Skeletal muscle tissue (tissue), 3 donors: ENCODE measurements at regions not wholly inside any gene's neighbourhood (a gene's known extent, or its start where the extent isn't known, plus 50 kb on each side); places are given as distances from the start of the nearest gene placed in this dataset.
"Not testable (repeated sequence)": the region's sequence is repeated elsewhere in the genome, so short reads cannot be mapped to it uniquely, and the experiment has no call there.

ENCODE experiments used
- H3K27ac ChIP-seq: one replicate; pipeline ENCODE4 v1.7.0; 2013; ENCODE audit warnings: mild to moderate bottlenecking, low read depth, low read length, inconsistent platforms
- H3K27me3 ChIP-seq, 3 donors: one replicate each; pipeline ENCODE4 v1.7.0; 2013; ENCODE audit warnings: low read length in 3 of 3; ENCODE audit not compliant: control insufficient read depth in 3 of 3, insufficient read depth in 3 of 3
- H3K36me3 ChIP-seq, 3 donors: one replicate each; pipeline ENCODE4 v1.7.0; 2013; ENCODE audit warnings: low read length in 3 of 3; ENCODE audit not compliant: control insufficient read depth in 3 of 3, insufficient read depth in 3 of 3
- H3K4me1 ChIP-seq, 3 donors: one replicate each; pipeline ENCODE4 v1.7.0; 2013; ENCODE audit warnings: low read length in 3 of 3, mild to moderate bottlenecking in 3 of 3; ENCODE audit not compliant: control insufficient read depth in 3 of 3, insufficient read depth in 3 of 3
- H3K4me3 ChIP-seq, 3 donors: one replicate each; pipeline ENCODE4 v1.7.0; 2013; ENCODE audit warnings: low read length in 3 of 3
- H3K9ac ChIP-seq, 3 donors: one replicate each; pipeline ENCODE4 v1.7.0; 2013; ENCODE audit warnings: low read length in 3 of 3, mild to moderate bottlenecking in 3 of 3, moderate library complexity in 2 of 3, low read depth in 1 of 3
- H3K9me3 ChIP-seq, 3 donors: one replicate each; pipeline ENCODE4 v1.7.0; 2013; ENCODE audit warnings: low read length in 3 of 3; ENCODE audit not compliant: control insufficient read depth in 3 of 3
- donor health status: Osteomylitis.

GRCh38 chr4:64767547-64767946, 358.3 kb upstream of the TECRL start:
- H3K36me3 ChIP-seq, result no peaks in the 10 kb centered on the region
- H3K4me1 ChIP-seq, result no peaks in the 10 kb centered on the region
- H3K27me3 ChIP-seq, result no peaks in the 10 kb centered on the region
- H3K4me3 ChIP-seq, result no peak overlapping the region
- H3K27ac ChIP-seq, result no peak overlapping the region
- H3K9me3 ChIP-seq, result no peaks in the 10 kb centered on the region
- no peak overlapping the region for H3K9ac ChIP-seq

DNA sequence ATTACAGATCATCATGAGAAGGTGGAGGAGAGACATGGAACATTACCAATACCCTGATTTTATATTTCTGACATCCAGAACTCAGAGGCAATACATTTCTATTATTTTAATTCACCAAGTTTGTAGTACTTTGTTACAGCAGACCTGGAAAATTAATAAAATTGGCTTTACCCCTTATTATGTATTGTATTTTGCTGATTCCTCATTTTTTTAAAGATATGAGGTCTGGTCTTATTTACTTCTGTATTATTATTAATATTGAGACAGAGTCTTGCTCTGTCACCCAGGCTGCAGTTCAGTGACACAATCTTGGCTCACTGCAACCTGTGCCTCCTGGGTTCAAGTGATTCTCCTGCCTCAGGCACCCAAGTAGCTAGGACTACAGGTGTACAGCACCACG, 357.3 kb upstream of the TECRL start:
- Histone ChIP-seq H3K4me3 (no peak overlapping the region), H3K27me3 (no peaks in the 10 kb centered on the region), H3K36me3 (no peaks in the 10 kb centered on the region), H3K27ac (no peak overlapping the region), H3K9me3 (no peaks in the 10 kb centered on the region), H3K9ac (no peak overlapping the region), H3K4me1 (no peaks in the 10 kb centered on the region)

- Histone ChIP-seq H3K27ac (no peak overlapping the region), H3K4me3 (no peak overlapping the region), H3K36me3 (no peaks in the 10 kb centered on the region), H3K9me3 (no peaks in the 10 kb centered on the region), H3K4me1 (no peaks in the 10 kb centered on the region), H3K9ac (no peak overlapping the region), H3K27me3 (no peaks in the 10 kb centered on the region)
Measured at GRCh38 chr4:64756016-64756415, 346.8 kb upstream of the TECRL start.

DNA sequence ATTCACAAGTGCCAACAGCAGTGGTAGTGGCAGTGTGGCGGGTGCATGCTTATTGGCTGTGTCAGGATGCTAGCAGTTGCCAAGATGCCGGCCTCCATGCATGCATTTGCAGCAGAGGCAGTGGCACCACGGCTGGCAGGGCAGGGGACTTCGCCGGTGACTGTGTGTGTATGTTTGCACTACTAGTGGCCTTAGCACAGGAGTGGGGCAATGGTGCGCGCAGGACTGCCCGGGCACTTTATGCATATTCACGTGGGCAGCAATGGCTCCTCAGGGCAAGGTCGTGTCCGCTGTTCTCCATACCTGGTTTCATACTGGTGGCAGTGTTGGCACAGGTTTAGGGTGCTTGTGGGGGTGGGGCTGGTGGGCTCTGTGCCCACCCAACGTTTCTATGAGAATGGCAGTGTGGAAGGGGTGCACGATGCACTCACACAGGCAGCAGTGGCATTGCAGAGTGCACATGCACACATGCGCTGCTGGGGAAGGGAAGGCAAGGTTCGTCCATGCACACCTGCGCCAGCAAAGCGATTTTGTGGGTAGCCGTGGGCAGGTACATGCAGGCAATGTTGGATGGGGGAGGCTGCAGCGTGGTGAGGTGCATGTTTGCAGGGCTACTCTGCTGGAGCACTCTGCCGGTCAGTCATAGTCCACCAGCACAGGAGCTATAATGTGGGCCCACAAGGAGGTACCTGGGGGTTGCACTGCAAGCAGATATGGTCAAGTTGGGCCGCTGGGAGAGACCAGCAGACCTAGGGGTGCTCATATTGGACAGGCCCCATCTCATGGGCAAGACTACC, 338.9 kb upstream of the TECRL start:
- Histone ChIP-seq H3K27ac (no peak overlapping the region), H3K27me3 (no peaks in the 10 kb centered on the region), H3K4me1 (no peaks in the 10 kb centered on the region), H3K36me3 (no peaks in the 10 kb centered on the region), H3K4me3 (no peak overlapping the region), H3K9ac (no peak overlapping the region), H3K9me3 (peaks cover 0 to 4% (median 2%) of the 10 kb centered on the region in 3 donors)

GRCh38 chr4:64738240-64738639, 329.0 kb upstream of the TECRL start:
- Histone ChIP-seq H3K4me1 (no peaks in the 10 kb centered on the region), H3K36me3 (no peaks in the 10 kb centered on the region), H3K27ac (no peak overlapping the region), H3K27me3 (no peaks in the 10 kb centered on the region), H3K9ac (no peak overlapping the region), H3K4me3 (no peak overlapping the region), H3K9me3 (no peaks in the 10 kb centered on the region)

- H3K27me3 ChIP-seq, H3K4me3 ChIP-seq, H3K27ac ChIP-seq, H3K9ac ChIP-seq, H3K4me1 ChIP-seq, H3K9me3 ChIP-seq, H3K36me3 ChIP-seq: not testable (repeated sequence)
Measured at GRCh38 chr4:64737854-64738138, 328.5 kb upstream of the TECRL start.

DNA sequence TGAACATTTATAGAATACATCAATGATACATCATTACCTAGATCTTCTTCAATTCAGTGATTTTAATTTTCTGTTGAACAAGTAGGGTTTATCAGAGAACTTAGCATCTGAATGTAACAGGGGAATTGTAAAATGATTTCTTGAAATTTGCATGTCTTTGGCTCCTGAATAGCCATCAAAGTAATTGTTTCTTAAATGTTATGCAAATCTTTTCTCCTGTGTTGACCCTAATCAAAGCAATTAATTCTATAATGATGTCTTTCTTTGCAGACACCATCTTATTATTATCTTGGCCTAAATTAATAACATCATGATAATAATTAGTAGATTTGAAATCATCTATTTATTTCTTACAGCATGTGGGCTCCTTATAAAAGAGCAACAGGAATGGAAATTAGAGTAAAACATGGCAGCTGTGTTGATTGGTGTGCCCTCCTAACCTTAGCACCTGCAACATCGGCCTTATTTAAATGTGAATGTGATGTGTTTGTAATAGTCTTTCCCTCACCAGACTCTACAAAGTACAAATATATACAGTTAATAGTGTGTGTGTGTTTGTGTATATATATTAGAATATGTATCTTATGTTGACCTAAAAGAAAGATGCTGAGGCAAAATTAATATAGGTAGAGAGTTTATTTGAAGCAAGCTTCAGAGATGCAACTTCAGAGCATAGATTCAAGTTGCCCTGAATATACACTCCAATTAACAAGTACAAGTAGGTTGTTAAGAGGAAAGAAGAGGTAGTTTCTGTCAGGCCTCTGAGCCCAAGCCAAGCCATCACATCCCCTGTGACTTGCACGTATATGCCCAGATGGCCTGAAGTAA, 328.0 kb upstream of the TECRL start:
- Histone ChIP-seq H3K9me3 (no peaks in the 10 kb centered on the region), H3K4me1 (no peaks in the 10 kb centered on the region), H3K27ac (no peak overlapping the region), H3K4me3 (no peak overlapping the region), H3K9ac (no peak overlapping the region), H3K36me3 (no peaks in the 10 kb centered on the region), H3K27me3 (no peaks in the 10 kb centered on the region)

DNA sequence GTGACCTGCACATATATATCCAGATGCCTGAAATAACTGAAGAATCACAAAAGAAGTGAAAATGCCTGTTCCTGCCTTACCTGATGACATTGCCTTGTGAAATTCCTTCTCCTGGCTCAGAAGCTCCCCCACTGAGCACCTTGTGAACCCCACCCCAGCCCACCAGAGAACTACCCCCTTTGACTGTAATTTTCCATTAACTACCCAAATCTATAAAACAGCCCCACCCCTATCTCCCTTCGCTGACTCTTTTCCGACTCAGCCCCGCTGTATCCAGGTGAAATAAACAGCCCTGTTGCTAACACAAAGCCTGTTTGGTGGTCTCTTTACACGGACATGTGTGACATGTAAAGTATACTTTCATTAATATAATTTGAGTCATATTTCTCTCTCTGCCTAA, 320.3 kb upstream of the TECRL start:
- Histone ChIP-seq H3K9ac (no peak overlapping the region), H3K9me3 (no peaks in the 10 kb centered on the region), H3K4me1 (no peaks in the 10 kb centered on the region), H3K27ac (no peak overlapping the region), H3K4me3 (no peak overlapping the region), H3K27me3 (no peaks in the 10 kb centered on the region), H3K36me3 (no peaks in the 10 kb centered on the region)

GRCh38 chr4:64727960-64728359, 318.7 kb upstream of the TECRL start:
- Histone ChIP-seq H3K4me1 (no peaks in the 10 kb centered on the region), H3K9me3 (no peaks in the 10 kb centered on the region), H3K4me3 (no peak overlapping the region), H3K9ac (no peak overlapping the region), H3K36me3 (no peaks in the 10 kb centered on the region), H3K27ac (no peak overlapping the region), H3K27me3 (no peaks in the 10 kb centered on the region)

- not testable (repeated sequence) for H3K36me3 ChIP-seq, H3K27me3 ChIP-seq, H3K4me1 ChIP-seq, H3K9ac ChIP-seq, H3K4me3 ChIP-seq, H3K9me3 ChIP-seq, H3K27ac ChIP-seq
Measured at GRCh38 chr4:64727391-64727790, 318.1 kb upstream of the TECRL start.
